Aorta (tissue), 5 donors: ENCODE measurements at regions not wholly inside any gene's neighbourhood (a gene's known extent, or its start where the extent isn't known, plus 50 kb on each side); places are given as distances from the start of the nearest gene placed in this dataset.

Experiments used
- ATAC-seq: fragments of 200-7000 bp; cut with Tn5 transposase; one replicate; pipeline ENCODE4 v1.9.1; 2022; ENCODE audit warnings: moderate library complexity; ENCODE audit not compliant: low FRiP score
- DNase-seq, 2 donors: peaks; one replicate each; pipeline ENCODE4 v3.0.0-alpha.2; 2020
- H3K27ac ChIP-seq, 2 donors: one replicate each; pipeline ENCODE4 v1.5.1; 2013; ENCODE audit warnings: low read length in 2 of 2, mild to moderate bottlenecking in 2 of 2, moderate library complexity in 2 of 2, control low read depth in 1 of 2, inconsistent platforms in 1 of 2, low read depth in 1 of 2
- H3K27me3 ChIP-seq, 2 donors: one replicate each; pipeline ENCODE4 v1.6.1; 2013; ENCODE audit warnings: control low read depth in 1 of 2, low read length in 1 of 2, mild to moderate bottlenecking in 1 of 2, moderate library complexity in 1 of 2; ENCODE audit not compliant: insufficient read depth in 2 of 2, control insufficient read depth in 1 of 2
- H3K36me3 ChIP-seq, 2 donors: one replicate each; pipeline ENCODE4 v1.6.1; 2013; ENCODE audit warnings: control low read depth in 1 of 2, low read length in 1 of 2, mild to moderate bottlenecking in 1 of 2; ENCODE audit not compliant: insufficient read depth in 2 of 2, control insufficient read depth in 1 of 2
- H3K4me1 ChIP-seq, 2 donors: one replicate each; pipeline ENCODE4 v1.6.1; 2013; ENCODE audit warnings: low read length in 2 of 2, control low read depth in 1 of 2, mild to moderate bottlenecking in 1 of 2, moderate library complexity in 1 of 2; ENCODE audit not compliant: insufficient read depth in 2 of 2, control insufficient read depth in 1 of 2
- H3K4me3 ChIP-seq, 2 donors: one replicate each; pipeline ENCODE4 v1.5.1; 2013; ENCODE audit warnings: low read length in 2 of 2, control low read depth in 1 of 2, mild to moderate bottlenecking in 1 of 2
- H3K9me3 ChIP-seq: one replicate; pipeline ENCODE4 v1.6.1; 2013; ENCODE audit warnings: mild to moderate bottlenecking, low read length; ENCODE audit not compliant: control insufficient read depth
- WGBS, 2 donors: extraction: QIAGEN DNeasy Blood & Tissue Kit; methylation state at CpG; one replicate each; pipeline ENCODE4 v1.1.7; 2013; 5-methylcytosine and 5-hydroxymethylcytosine counted together
- intact Hi-C, 2 donors: fragments of 100-400 bp; cut with DNase I; formaldehyde crosslinking; loops; one replicate each; pipeline versions ENCODE4 v1.14.2 to v1.15.0; 2022
- donor health status: healthy with polysubstance abuse.
- donor health status: Bipolar disorder and iron deficiency.
- donor health status: DM: no; HTN: no; CAD: no.
- donor health status: DM: no; HTN: no; CAD: no.
- donor health status: DM: yes; HTN: yes; CAD: no.

DNA sequence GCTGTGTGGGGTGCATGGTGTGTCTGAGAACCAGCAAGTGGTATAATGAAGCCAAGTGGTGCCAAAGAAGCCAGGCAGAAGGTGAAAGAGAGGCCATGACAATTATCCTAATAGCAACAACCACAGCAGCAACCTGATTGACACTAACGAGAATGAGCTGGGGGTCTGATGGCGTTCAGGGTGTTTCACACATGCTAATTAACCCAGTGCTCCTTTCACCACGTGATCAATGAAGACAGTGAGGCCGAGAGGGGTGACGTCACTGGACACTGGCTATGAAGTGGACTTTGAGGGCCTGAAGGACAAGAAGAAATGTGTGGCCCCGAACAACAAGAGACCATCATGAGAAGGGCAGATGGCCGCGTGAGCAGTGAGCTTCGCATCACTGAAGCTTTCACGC lies 364.4 kb upstream of the ID2 start:
- H3K4me3 ChIP-seq, result no peak overlapping the region
- intact Hi-C loops, result no loop called here
- DNase-seq (no peak), ATAC-seq (no peak)
- WGBS, 2 donors, result 84 to 88% methylated on average over 10 of the region's 10 CpGs
- no peaks in the 10 kb centered on the region for H3K9me3 ChIP-seq
- no peak overlapping the region for H3K27ac ChIP-seq
- H3K27me3 ChIP-seq, result no peaks in the 10 kb centered on the region
- H3K4me1 ChIP-seq, result no peaks in the 10 kb centered on the region
- H3K36me3 ChIP-seq, result no peaks in the 10 kb centered on the region

DNA sequence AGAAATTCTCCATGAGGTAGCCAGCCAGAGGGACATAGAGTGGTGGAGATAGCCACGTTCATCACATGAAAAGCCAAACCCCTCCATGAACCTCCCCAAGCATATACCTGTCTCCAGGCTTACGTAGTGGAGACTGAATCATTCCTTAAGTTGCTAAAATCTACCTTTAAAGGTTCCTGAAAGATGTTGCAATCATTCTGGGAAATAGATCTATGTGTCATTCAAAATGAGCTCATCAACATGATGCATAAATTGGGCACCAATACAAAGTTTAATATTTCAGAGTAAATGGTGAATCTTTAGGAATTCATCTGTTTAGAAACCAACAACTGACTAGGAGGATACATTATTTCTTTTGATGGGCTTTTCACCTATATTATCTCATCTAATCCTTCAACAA lies 362.6 kb upstream of the ID2 start:
- intact Hi-C loops, result no loop called here
- ATAC-seq (no peak), DNase-seq (no peak)
- no peaks in the 10 kb centered on the region for H3K4me1 ChIP-seq
- no peaks in the 10 kb centered on the region for H3K9me3 ChIP-seq
- no peak overlapping the region for H3K27ac ChIP-seq
- no peak overlapping the region for H3K4me3 ChIP-seq
- 67 to 89% methylated on average over 2 of the region's 2 CpGs for WGBS, 2 donors
- H3K36me3 ChIP-seq, result no peaks in the 10 kb centered on the region
- no peaks in the 10 kb centered on the region for H3K27me3 ChIP-seq

DNA sequence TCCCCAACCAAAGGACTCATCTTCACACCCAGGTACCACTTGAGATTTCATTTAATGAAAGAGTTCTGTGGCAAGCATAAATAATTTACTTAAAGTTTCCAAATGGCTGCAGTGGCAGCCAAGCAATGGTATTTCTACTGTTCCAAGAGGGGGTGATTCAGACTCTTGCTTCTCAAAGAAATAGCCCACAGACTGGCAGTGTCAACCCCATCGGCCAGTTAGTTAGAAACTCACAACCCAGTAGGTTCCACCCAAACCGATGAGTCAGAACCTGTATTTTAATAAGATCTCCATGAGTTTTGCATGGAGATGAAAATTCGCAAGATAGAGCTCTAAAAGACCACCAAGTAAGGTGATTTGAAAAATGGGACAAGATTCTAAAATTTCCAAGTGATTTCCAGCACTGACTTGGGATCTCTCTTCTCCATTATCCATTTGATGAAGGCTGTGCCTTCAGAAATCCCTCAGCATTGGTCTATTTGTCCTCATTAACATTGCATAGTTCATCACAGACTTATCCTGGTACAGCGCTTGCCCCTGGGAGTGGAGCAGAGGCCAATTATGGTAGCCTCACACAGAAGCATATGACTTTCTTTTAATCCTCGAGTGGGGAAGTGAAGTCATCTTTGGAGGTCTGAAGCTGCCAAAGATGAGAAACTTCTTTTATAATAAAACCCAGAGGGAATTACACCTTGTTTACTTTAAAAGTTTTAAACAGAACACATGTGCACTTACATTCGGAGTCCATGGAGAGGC lies 361.4 kb upstream of the ID2 start:
- DNase-seq (no peak), ATAC-seq (no peak)
- Histone ChIP-seq H3K36me3 (no peaks in the 10 kb centered on the region), H3K9me3 (no peaks in the 10 kb centered on the region), H3K4me1 (no peaks in the 10 kb centered on the region), H3K27me3 (no peaks in the 10 kb centered on the region), H3K27ac (no peak overlapping the region), H3K4me3 (no peak overlapping the region)
- WGBS, 2 donors, result 81 to 82% methylated on average over 6 of the region's 6 CpGs
- intact Hi-C loops, result no loop called here

DNA sequence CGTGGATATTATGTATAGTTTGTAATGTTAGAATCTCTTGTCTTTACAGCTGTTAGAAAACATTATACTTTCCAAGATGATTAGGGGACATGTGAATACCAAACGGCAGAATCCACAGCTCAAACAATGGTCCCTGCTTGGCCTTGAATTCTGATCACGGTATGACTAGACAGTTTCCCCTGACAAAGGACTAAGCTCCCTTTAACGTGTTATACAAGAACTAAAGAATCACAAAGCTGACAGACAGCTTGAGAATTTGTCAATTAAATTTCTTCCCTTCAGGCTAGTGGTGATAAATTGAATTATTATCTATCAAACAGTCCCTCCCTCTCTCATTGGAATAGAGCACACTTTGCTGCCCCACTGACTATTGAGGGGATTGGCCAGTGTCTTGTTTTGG lies 359.2 kb upstream of the ID2 start:
- no peaks in the 10 kb centered on the region for H3K9me3 ChIP-seq
- DNase-seq (no peak), ATAC-seq (no peak)
- H3K4me1 ChIP-seq, result no peaks in the 10 kb centered on the region
- no peaks in the 10 kb centered on the region for H3K36me3 ChIP-seq
- no peak overlapping the region for H3K4me3 ChIP-seq
- H3K27ac ChIP-seq, result no peak overlapping the region
- 89% methylated on average over 4 of the region's 4 CpGs for WGBS, 2 donors
- intact Hi-C loops, result no loop called here
- H3K27me3 ChIP-seq, result no peaks in the 10 kb centered on the region

DNA sequence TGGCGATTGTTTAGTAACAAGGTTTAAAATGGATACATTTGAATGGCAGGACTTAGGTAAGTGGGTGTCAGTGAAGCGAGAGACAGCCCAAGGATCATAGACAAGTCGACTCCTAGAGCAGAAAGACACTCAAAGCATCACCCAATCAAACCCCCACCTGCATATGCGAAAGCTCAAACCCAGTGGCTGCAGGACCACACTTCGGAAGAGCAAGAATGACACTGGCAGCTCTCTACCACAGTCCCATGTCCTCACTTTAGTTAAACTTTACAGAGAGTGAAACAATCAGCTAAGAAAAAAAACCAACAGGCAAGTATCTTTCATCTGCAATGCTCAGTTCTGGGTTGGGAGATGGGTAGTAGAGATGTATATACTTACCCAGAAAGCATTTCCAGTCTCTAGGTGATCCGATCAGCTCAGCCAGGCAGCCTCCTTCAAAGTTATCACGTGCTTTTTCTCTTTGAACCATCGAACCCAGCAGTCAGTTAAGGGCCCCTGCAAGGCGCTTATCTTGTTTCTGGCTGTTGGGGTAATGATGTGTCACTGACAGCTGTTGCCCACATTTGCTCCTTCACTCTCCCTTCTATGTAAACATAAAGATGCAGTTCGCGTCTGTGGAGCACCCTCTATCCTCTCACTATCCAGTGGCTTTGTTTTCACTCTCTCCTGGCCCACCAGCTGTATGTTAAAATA lies 357.5 kb upstream of the ID2 start:
- Histone ChIP-seq H3K36me3 (no peaks in the 10 kb centered on the region), H3K4me1 (no peaks in the 10 kb centered on the region), H3K4me3 (no peak overlapping the region), H3K27ac (no peak overlapping the region), H3K27me3 (no peaks in the 10 kb centered on the region), H3K9me3 (no peaks in the 10 kb centered on the region)
- ATAC-seq, result no peak
- intact Hi-C loops, result no loop called here
- DNase-seq, result no peak
- WGBS, 2 donors, result 76 to 80% methylated on average over 11 of the region's 11 CpGs

DNA sequence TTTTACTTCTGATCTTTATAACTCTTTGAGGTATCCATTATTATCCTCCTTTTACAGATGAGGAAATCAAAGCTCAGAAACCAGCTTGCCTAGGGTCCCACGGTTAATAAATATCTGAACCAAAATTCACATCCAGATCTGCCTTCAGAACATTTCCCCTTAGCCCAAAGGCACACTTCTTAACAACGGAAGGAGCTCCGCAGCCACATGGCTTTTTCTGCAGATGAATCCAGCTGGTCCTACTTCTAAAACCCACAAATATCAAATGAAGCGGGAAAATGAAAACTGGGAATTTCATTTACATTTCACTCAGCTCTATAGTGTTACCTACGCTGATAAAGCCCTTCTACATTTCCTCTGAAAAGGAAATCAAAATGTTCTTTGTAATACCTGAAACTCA lies 357.0 kb upstream of the ID2 start:
- H3K4me1 ChIP-seq, result no peaks in the 10 kb centered on the region
- H3K27ac ChIP-seq, result no peak overlapping the region
- WGBS, 2 donors, result 88 to 94% methylated on average over 5 of the region's 5 CpGs
- H3K9me3 ChIP-seq, result no peaks in the 10 kb centered on the region
- no peaks in the 10 kb centered on the region for H3K27me3 ChIP-seq
- DNase-seq (no peak), ATAC-seq (no peak)
- no peak overlapping the region for H3K4me3 ChIP-seq
- intact Hi-C loops, result no loop called here
- H3K36me3 ChIP-seq, result no peaks in the 10 kb centered on the region

DNA sequence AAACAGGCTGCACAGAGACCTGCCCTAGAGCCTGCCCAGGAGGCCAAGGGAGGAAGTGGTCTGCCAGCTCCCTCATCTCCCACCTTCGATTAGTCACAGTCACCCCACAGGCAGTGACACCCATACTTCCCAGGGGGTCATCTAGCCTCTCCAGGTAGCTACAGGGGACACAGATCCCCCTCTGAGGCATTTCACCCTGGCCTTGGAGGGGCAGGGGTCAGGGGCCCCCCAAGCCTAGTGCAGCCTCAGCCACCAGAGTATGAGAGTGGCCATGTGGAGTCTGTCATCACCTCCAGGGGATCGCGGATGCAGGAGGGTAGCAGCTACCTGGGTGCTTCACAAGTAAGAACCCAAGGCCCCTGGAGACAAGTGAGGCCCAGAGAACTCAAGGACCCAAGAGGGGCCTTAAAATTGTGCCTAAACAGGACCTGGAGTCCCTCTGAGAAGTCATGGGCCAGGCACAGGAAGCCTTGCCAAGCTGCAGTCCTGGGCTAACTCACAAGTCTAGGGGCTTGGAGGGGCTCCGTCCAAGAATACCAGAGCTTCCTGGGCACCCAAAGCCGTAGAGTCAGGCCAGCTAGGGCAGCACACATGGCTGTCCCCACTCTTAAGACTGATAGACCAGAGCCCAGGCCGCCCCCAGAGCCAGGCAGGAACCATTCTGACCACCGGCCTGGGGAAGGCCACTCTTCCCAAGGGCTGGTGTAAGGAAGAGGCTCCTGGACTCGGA lies 354.3 kb upstream of the ID2 start:
- Histone ChIP-seq H3K36me3 (no peaks in the 10 kb centered on the region), H3K27me3 (no peaks in the 10 kb centered on the region), H3K27ac (no peak overlapping the region), H3K4me1 (no peaks in the 10 kb centered on the region), H3K4me3 (no peak overlapping the region), H3K9me3 (no peaks in the 10 kb centered on the region)
- intact Hi-C loops, result no loop called here
- 79 to 82% methylated on average over 8 of the region's 8 CpGs for WGBS, 2 donors
- DNase-seq (no peak), ATAC-seq (no peak)

DNA sequence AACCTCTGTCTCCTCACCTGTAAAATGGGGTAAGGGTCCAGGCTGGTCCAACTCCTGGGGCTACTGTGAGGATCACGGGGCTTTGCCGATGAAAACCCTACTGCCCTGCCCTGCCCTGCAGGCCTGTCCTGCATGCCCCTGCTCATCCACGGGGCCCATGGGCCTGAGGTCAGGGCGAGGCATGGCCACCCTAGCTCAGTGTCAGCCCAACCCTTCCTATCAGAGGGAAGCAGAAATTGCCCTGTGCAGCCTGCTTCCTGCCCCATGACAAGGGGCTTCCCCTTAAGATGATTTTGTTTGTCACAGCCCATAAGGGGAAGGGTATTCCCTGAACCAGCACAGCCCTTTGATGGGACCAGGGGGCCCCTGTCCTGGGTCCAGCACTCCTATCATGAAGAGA lies 353.6 kb upstream of the ID2 start:
- DNase-seq (no peak), ATAC-seq (peak; percentile 27)
- no peaks in the 10 kb centered on the region for H3K36me3 ChIP-seq
- H3K27me3 ChIP-seq, result no peaks in the 10 kb centered on the region
- no peaks in the 10 kb centered on the region for H3K4me1 ChIP-seq
- H3K27ac ChIP-seq, result no peak overlapping the region
- 94 to 98% methylated on average over 4 of the region's 4 CpGs for WGBS, 2 donors
- no peaks in the 10 kb centered on the region for H3K9me3 ChIP-seq
- no peak overlapping the region for H3K4me3 ChIP-seq
- intact Hi-C loops, result no loop called here
